HCT116 (cell line): ENCODE measurements at regions not wholly inside any gene's neighbourhood (a gene's known extent, or its start where the extent isn't known, plus 50 kb on each side); places are given as distances from the start of the nearest gene placed in this dataset.

Source experiments
- EZH2 ChIP-seq: fragments of 200-600 bp; sonication (generic); IDR thresholded peaks from 2 replicates; pipeline ENCODE4 v1.6.1; 2017; ENCODE audit warnings: antibody characterized with exemption, mixed run types
- POLR2A ChIP-seq: IDR thresholded peaks from 2 replicates; pipeline ENCODE4 v1.7.0; 2011; ENCODE audit warnings: borderline replicate concordance; ENCODE audit not compliant: insufficient read depth, insufficient read length; ENCODE audit errors: extremely low read depth
- POLR2AphosphoS5 ChIP-seq: IDR thresholded peaks from 2 replicates; pipeline ENCODE4 v1.6.1; 2011; ENCODE audit warnings: mild to moderate bottlenecking, low read depth, low read length, moderate library complexity
- SP1 ChIP-seq: IDR thresholded peaks from 2 replicates; pipeline ENCODE4 v1.6.1; 2012; ENCODE audit warnings: low read depth
- TF ChIP-seq, protein P1 (sequence below), 3 experiments: fragments of 200-600 bp in 1 of 3; sonication (generic) in 1 of 3; IDR thresholded peaks in 2 of 3; conservative IDR thresholded peaks in 1 of 3; 2 replicates each; pipeline ENCODE4 v1.5.1; 2012 to 2017; ENCODE audit warnings: low read depth in 2 of 3, low read length in 2 of 3, antibody characterized with exemption in 1 of 3, borderline replicate concordance in 1 of 3, control low read depth in 1 of 3, mild to moderate bottlenecking in 1 of 3, mixed read lengths in 1 of 3, mixed run types in 1 of 3, moderate library complexity in 1 of 3; ENCODE audit not compliant: insufficient read depth in 1 of 3
- TF ChIP-seq, protein P2 (sequence below): IDR thresholded peaks from 2 replicates; pipeline ENCODE4 v1.6.1; 2012
- TF ChIP-seq, protein P3 (sequence below): IDR thresholded peaks from 2 replicates; pipeline ENCODE4 v1.6.1; 2012; ENCODE audit warnings: low read depth

DNA sequence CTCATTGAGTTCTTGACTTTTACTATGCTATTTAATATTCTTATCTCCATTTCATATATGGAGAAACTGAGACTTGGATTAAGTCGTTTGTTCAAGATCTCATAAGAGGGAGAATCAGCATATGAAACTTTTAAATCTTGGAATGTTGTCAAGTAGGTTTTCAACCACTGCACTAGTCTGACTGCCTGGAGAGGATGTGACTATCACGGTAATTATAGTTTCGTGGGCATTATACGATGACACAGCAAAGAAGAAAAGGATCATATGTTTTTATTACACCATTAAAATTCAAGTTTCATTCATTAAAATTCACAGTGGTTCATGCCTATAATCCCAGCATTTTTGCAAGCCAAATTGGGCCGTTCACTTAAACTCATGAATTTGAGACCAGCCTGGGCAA is 555.2 kb downstream of the SLITRK1 start:
- no peak for TF ChIP-seq EZH2
- TF ChIP-seq SP1, result no peak
- no peak for TF ChIP-seq POLR2A
- TF ChIP-seq, protein P1, sequence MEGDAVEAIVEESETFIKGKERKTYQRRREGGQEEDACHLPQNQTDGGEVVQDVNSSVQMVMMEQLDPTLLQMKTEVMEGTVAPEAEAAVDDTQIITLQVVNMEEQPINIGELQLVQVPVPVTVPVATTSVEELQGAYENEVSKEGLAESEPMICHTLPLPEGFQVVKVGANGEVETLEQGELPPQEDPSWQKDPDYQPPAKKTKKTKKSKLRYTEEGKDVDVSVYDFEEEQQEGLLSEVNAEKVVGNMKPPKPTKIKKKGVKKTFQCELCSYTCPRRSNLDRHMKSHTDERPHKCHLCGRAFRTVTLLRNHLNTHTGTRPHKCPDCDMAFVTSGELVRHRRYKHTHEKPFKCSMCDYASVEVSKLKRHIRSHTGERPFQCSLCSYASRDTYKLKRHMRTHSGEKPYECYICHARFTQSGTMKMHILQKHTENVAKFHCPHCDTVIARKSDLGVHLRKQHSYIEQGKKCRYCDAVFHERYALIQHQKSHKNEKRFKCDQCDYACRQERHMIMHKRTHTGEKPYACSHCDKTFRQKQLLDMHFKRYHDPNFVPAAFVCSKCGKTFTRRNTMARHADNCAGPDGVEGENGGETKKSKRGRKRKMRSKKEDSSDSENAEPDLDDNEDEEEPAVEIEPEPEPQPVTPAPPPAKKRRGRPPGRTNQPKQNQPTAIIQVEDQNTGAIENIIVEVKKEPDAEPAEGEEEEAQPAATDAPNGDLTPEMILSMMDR (IDR thresholded peaks at IDR 0.05 in 2 of 3, conservative IDR thresholded peaks at IDR 0.05 in 1 of 3; ENCODE audit: borderline replicate concordance in 1 of 3, insufficient read depth in 1 of 3, low read depth in 2 of 3, low read length in 2 of 3), result no peak
- TF ChIP-seq, protein P2, sequence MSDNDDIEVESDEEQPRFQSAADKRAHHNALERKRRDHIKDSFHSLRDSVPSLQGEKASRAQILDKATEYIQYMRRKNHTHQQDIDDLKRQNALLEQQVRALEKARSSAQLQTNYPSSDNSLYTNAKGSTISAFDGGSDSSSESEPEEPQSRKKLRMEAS, result no peak
- TF ChIP-seq POLR2AphosphoS5, result no peak
- TF ChIP-seq, protein P3, sequence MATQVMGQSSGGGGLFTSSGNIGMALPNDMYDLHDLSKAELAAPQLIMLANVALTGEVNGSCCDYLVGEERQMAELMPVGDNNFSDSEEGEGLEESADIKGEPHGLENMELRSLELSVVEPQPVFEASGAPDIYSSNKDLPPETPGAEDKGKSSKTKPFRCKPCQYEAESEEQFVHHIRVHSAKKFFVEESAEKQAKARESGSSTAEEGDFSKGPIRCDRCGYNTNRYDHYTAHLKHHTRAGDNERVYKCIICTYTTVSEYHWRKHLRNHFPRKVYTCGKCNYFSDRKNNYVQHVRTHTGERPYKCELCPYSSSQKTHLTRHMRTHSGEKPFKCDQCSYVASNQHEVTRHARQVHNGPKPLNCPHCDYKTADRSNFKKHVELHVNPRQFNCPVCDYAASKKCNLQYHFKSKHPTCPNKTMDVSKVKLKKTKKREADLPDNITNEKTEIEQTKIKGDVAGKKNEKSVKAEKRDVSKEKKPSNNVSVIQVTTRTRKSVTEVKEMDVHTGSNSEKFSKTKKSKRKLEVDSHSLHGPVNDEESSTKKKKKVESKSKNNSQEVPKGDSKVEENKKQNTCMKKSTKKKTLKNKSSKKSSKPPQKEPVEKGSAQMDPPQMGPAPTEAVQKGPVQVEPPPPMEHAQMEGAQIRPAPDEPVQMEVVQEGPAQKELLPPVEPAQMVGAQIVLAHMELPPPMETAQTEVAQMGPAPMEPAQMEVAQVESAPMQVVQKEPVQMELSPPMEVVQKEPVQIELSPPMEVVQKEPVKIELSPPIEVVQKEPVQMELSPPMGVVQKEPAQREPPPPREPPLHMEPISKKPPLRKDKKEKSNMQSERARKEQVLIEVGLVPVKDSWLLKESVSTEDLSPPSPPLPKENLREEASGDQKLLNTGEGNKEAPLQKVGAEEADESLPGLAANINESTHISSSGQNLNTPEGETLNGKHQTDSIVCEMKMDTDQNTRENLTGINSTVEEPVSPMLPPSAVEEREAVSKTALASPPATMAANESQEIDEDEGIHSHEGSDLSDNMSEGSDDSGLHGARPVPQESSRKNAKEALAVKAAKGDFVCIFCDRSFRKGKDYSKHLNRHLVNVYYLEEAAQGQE, result no peak
